Mesendoderm (in vitro differentiated cells): ENCODE measurements at regions not wholly inside any gene's neighbourhood (a gene's known extent, or its start where the extent isn't known, plus 50 kb on each side); places are given as distances from the start of the nearest gene placed in this dataset.
A peak's percentile ranks its signal among the peaks of the same experiment; 100 is the strongest.

Experiments used
- DNase-seq: peaks from one replicate; pipeline ENCODE4 v3.0.0; 2013
- H2AK5ac ChIP-seq: 2 replicates; pipeline ENCODE4 v1.6.1; 2013; ENCODE audit warnings: low read length, inconsistent platforms
- H2BK120ac ChIP-seq: 2 replicates; pipeline ENCODE4 v1.6.1; 2013; ENCODE audit warnings: low read depth, mild to moderate bottlenecking, low read length, moderate library complexity, mixed read lengths
- H2BK15ac ChIP-seq: replicated peaks from 2 replicates; pipeline ENCODE4 v1.6.1; 2013; ENCODE audit warnings: low read depth, mild to moderate bottlenecking, moderate library complexity
- H2BK5ac ChIP-seq: 2 replicates; pipeline ENCODE4 v1.6.1; 2013; ENCODE audit warnings: low read length, inconsistent platforms
- H3K18ac ChIP-seq: 2 replicates; pipeline ENCODE4 v1.6.1; 2013; ENCODE audit warnings: mild to moderate bottlenecking, low read length, mixed read lengths
- H3K23ac ChIP-seq: one replicate; pipeline ENCODE4 v1.6.1; 2013; ENCODE audit warnings: low read length
- H3K27ac ChIP-seq: 2 replicates; pipeline ENCODE4 v1.5.1; 2013; ENCODE audit warnings: low read depth, mild to moderate bottlenecking, inconsistent platforms, low read length, moderate library complexity
- H3K27me3 ChIP-seq: 2 replicates; pipeline ENCODE4 v1.6.1; 2013; ENCODE audit warnings: low read length, control low read depth, mild to moderate bottlenecking, inconsistent platforms; ENCODE audit not compliant: insufficient read depth, poor library complexity
- H3K36me3 ChIP-seq: 2 replicates; pipeline ENCODE4 v1.6.1; 2013; ENCODE audit warnings: low read length, inconsistent platforms; ENCODE audit not compliant: control insufficient read depth, insufficient read depth
- H3K4ac ChIP-seq: one replicate; pipeline ENCODE4 v1.6.1; 2013; ENCODE audit warnings: low read depth, mild to moderate bottlenecking, low read length, moderate library complexity
- H3K4me1 ChIP-seq: 2 replicates; pipeline ENCODE4 v1.6.1; 2013; ENCODE audit warnings: low read depth, low read length, inconsistent platforms; ENCODE audit not compliant: control insufficient read depth
- H3K4me2 ChIP-seq: 2 replicates; pipeline ENCODE4 v1.6.1; 2013; ENCODE audit warnings: low read length
- H3K4me3 ChIP-seq: 2 replicates; pipeline ENCODE4 v1.5.1; 2013; ENCODE audit warnings: mild to moderate bottlenecking, low read length
- H3K56ac ChIP-seq: one replicate; pipeline ENCODE4 v1.6.1; 2013; ENCODE audit warnings: low read length
- H3K79me1 ChIP-seq: 2 replicates; pipeline ENCODE4 v1.6.1; 2013; ENCODE audit warnings: low read length, inconsistent platforms
- H3K79me2 ChIP-seq: 2 replicates; pipeline ENCODE4 v1.6.1; 2013; ENCODE audit warnings: mild to moderate bottlenecking, low read length; ENCODE audit not compliant: control insufficient read depth, insufficient read depth
- H3K9ac ChIP-seq: 2 replicates; pipeline ENCODE4 v1.6.1; 2013; ENCODE audit warnings: low read length, inconsistent platforms
- H4K5ac ChIP-seq: one replicate; pipeline ENCODE4 v1.6.1; 2013; ENCODE audit warnings: low read length
- H4K8ac ChIP-seq: one replicate; pipeline ENCODE4 v1.6.1; 2013; ENCODE audit warnings: low read depth, mild to moderate bottlenecking, control low read depth, low read length, moderate library complexity
- WGBS: extraction: QIAGEN DNeasy Blood & Tissue Kit; methylation state at CpG from one replicate; pipeline ENCODE4 v1.1.7; 2013; ENCODE audit warnings: low lambda C conversion rate, missing lambda C conversion rate; ENCODE audit not compliant: insufficient coverage; ENCODE audit errors: extremely low coverage; 5-methylcytosine and 5-hydroxymethylcytosine counted together

DNA sequence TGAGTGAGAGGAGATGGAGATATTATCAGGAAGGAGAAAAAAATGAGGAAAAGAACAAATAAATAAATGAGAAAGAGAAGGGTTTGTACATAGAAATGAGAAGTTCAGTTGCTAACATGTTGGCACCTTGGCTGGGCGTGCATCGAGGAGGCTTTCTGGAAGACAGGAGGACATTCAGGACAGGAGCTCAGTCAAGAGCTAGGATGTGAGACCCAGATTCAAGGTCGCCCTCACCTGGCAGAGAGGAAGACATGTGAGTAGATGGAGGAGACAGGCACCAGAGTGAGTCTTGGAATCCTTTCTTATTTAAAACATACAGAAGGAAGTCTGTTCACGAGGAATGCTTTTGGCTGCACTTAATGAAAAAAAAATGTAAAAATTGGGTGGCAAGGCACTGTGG, 640.9 kb downstream of the NPHP4 start:
- H3K79me1 ChIP-seq: no peaks in the 10 kb centered on the region
- peak; percentile 48 for DNase-seq
- no peaks in the 10 kb centered on the region for H3K79me2 ChIP-seq
- H3K18ac ChIP-seq: no peak overlapping the region
- no peak overlapping the region for H3K4me2 ChIP-seq
- H3K4ac ChIP-seq: no peak overlapping the region
- H2BK120ac ChIP-seq: no peak overlapping the region
- no peak overlapping the region for H3K56ac ChIP-seq
- no peak overlapping the region for H3K9ac ChIP-seq
- H3K23ac ChIP-seq: no peak overlapping the region
- H2AK5ac ChIP-seq: no peak overlapping the region
- no peak overlapping the region for H2BK15ac ChIP-seq
- H4K5ac ChIP-seq: no peak overlapping the region
- H3K4me3 ChIP-seq: no peak overlapping the region
- H3K36me3 ChIP-seq: no peaks in the 10 kb centered on the region
- H3K27me3 ChIP-seq: no peaks in the 10 kb centered on the region
- no CpG with 5 or more reads among the region's 4 CpGs for WGBS
- no peaks in the 10 kb centered on the region for H3K4me1 ChIP-seq
- H4K8ac ChIP-seq: no peak overlapping the region
- H2BK5ac ChIP-seq: no peak overlapping the region
- H3K27ac ChIP-seq: no peak overlapping the region

DNA sequence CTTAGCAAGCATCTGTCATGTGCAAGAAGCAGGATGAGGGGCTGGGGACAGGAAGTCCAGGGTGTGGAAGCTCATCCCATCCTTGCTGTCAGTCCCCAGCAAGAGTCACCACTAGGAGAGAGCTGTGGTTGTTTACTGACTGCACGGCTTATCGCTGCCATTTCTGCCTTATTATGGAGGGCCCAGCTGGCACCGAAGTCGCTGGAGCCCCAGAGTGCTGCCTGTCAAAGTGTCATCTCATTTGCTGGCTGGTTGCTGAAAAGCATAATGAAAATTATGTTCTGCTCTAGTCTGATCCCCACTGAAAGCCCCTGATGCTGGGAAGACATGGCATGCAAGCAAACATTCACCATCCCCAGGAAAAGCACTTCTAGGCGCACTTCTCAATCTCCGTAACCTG, 642.7 kb downstream of the NPHP4 start:
- Histone ChIP-seq H2BK15ac (no peak overlapping the region), H3K18ac (no peak overlapping the region), H3K36me3 (no peaks in the 10 kb centered on the region), H2BK120ac (no peak overlapping the region), H3K79me2 (no peaks in the 10 kb centered on the region), H3K9ac (no peak overlapping the region), H4K8ac (no peak overlapping the region), H3K4me2 (no peak overlapping the region), H3K27ac (no peak overlapping the region), H3K4me3 (no peak overlapping the region), H3K56ac (no peak overlapping the region), H3K23ac (no peak overlapping the region), H3K79me1 (no peaks in the 10 kb centered on the region), H2BK5ac (no peak overlapping the region), H2AK5ac (no peak overlapping the region), H3K4ac (no peak overlapping the region), H3K4me1 (no peaks in the 10 kb centered on the region), H3K27me3 (no peaks in the 10 kb centered on the region), H4K5ac (no peak overlapping the region)
- no CpG with 5 or more reads among the region's 6 CpGs for WGBS
- DNase-seq: no peak

DNA sequence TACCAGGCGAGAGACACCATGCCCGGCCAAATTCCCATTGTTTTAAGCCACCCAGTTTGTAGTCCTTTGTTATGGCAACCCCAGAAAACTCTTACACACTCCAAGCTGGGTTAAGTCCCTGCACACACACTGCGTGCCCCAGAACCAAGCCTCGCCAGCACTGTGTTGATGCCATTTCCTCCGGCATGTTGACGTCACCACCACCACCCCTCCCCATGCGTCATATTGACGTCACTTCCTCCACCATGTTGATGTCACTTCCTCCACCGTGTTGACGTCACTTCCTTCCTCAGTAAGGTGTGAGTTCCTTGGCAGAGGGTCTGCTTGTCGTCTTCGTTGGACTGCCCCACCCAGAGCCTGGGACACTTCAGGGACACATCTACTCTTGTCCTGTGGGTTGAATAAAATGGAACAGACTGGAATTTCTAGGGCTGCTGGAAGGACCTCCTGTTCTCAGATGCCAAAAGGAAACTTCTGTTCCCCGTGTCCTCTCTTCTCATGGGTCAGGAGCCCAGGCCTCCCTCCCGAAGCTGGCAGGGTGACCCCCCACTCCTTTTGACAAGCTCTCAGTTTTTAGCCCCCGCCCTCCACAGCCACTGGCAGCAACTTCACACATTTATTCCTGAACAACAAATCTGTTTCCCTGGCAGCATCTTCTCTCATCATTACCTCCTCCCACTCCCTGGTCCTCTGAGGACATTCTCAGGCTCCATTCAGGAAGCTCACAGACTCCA, 643.3 kb downstream of the NPHP4 start:
- Histone ChIP-seq H3K4ac (no peak overlapping the region), H3K23ac (no peak overlapping the region), H3K79me1 (no peaks in the 10 kb centered on the region), H2BK5ac (no peak overlapping the region), H3K18ac (no peak overlapping the region), H2BK15ac (no peak overlapping the region), H3K79me2 (no peaks in the 10 kb centered on the region), H3K4me2 (no peak overlapping the region), H3K4me3 (no peak overlapping the region), H3K56ac (no peak overlapping the region), H3K36me3 (no peaks in the 10 kb centered on the region), H4K5ac (no peak overlapping the region), H2AK5ac (no peak overlapping the region), H4K8ac (no peak overlapping the region), H3K9ac (no peak overlapping the region), H3K27me3 (no peaks in the 10 kb centered on the region), H2BK120ac (no peak overlapping the region), H3K4me1 (no peaks in the 10 kb centered on the region), H3K27ac (no peak overlapping the region)
- no CpG with 5 or more reads among the region's 15 CpGs for WGBS
- no peak for DNase-seq

GRCh38 chr1:5347726-5348125, 644.5 kb downstream of the NPHP4 start:
- H3K79me1 ChIP-seq: no peaks in the 10 kb centered on the region
- H3K18ac ChIP-seq: no peak overlapping the region
- no peak overlapping the region for H3K9ac ChIP-seq
- no peak overlapping the region for H3K4ac ChIP-seq
- no peaks in the 10 kb centered on the region for H3K79me2 ChIP-seq
- WGBS: no CpG with 5 or more reads among the region's 8 CpGs
- no peak overlapping the region for H4K5ac ChIP-seq
- no peak overlapping the region for H2AK5ac ChIP-seq
- no peak overlapping the region for H2BK5ac ChIP-seq
- no peak overlapping the region for H4K8ac ChIP-seq
- no peak overlapping the region for H2BK15ac ChIP-seq
- no peak overlapping the region for H2BK120ac ChIP-seq
- DNase-seq: no peak
- no peak overlapping the region for H3K23ac ChIP-seq
- H3K4me1 ChIP-seq: no peaks in the 10 kb centered on the region
- H3K36me3 ChIP-seq: no peaks in the 10 kb centered on the region
- no peak overlapping the region for H3K27ac ChIP-seq
- H3K4me2 ChIP-seq: no peak overlapping the region
- H3K56ac ChIP-seq: no peak overlapping the region
- H3K27me3 ChIP-seq: no peaks in the 10 kb centered on the region
- no peak overlapping the region for H3K4me3 ChIP-seq

GRCh38 chr1:5345556-5345955, 646.7 kb downstream of the NPHP4 start:
- Histone ChIP-seq H3K79me1 (no peaks in the 10 kb centered on the region), H3K27me3 (no peaks in the 10 kb centered on the region), H3K4ac (no peak overlapping the region), H4K5ac (no peak overlapping the region), H4K8ac (no peak overlapping the region), H2AK5ac (no peak overlapping the region), H2BK15ac (no peak overlapping the region), H3K9ac (no peak overlapping the region), H3K36me3 (no peaks in the 10 kb centered on the region), H3K56ac (no peak overlapping the region), H3K4me2 (no peak overlapping the region), H3K27ac (no peak overlapping the region), H2BK120ac (no peak overlapping the region), H3K23ac (no peak overlapping the region), H3K4me1 (no peaks in the 10 kb centered on the region), H3K79me2 (no peaks in the 10 kb centered on the region), H3K4me3 (no peak overlapping the region), H3K18ac (no peak overlapping the region), H2BK5ac (no peak overlapping the region)
- DNase-seq: no peak
- no CpG with 5 or more reads among the region's 8 CpGs for WGBS
